ENCODE measurements at regions not wholly inside any gene's neighbourhood (a gene's known extent, or its start where the extent isn't known, plus 50 kb on each side); places are given as distances from the start of the nearest gene placed in this dataset.

- H3K4me3 ChIP-seq (ENCODE audit: low read depth, low read length): no peak overlapping the region
- DNase-seq (ENCODE audit: low read depth): no peak
- TF ChIP-seq CTCF (IDR thresholded peaks at IDR 0.05; ENCODE audit: insufficient read depth, low read depth, low read length): no peak
These were observed 256.0 kb downstream of the TMEM167A start for GRCh38 chr5:82820961-82821845.

DNA sequence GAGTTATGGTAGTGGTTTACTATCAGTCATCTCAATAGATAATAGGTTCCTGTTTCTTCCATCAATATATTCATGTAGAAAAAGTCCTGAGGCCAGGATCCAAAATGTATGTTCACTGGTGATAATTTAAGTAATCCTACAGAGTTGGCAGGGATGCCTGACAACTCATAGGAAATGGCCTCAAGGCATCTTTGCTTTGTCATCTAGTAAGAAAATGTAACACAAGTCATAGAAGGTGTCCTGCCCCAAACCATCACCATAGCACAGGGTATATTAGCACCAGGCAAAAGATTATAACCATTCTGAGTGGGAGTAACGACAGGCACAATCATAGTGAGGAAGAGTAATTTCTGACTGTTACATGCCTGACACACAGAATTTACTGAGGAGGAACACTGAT, 257.0 kb downstream of the TMEM167A start:
- TF ChIP-seq CTCF (IDR thresholded peaks at IDR 0.05; ENCODE audit: insufficient read depth, low read depth, low read length): no peak
- H3K4me3 ChIP-seq (ENCODE audit: low read depth, low read length): no peak overlapping the region

GRCh38 chr5:82817897-82818676, 259.1 kb downstream of the TMEM167A start:
- no peak overlapping the region for H3K4me3 ChIP-seq (ENCODE audit: low read depth, low read length)
- no peak for TF ChIP-seq CTCF (IDR thresholded peaks at IDR 0.05; ENCODE audit: insufficient read depth, low read depth, low read length)
- no peak for DNase-seq (ENCODE audit: low read depth)

More for the DNA sequence above, 257.0 kb downstream of the TMEM167A start:
- DNase-seq (ENCODE audit: low read depth): no peak

GRCh38 chr5:82816926-82817325, 260.3 kb downstream of the TMEM167A start:
- H3K4me3 ChIP-seq (ENCODE audit: low read depth, low read length): no peak overlapping the region
- no peak for TF ChIP-seq CTCF (IDR thresholded peaks at IDR 0.05; ENCODE audit: insufficient read depth, low read depth, low read length)
- DNase-seq (ENCODE audit: low read depth): no peak

GRCh38 chr5:82815871-82816270, 261.3 kb downstream of the TMEM167A start:
- no peak overlapping the region for H3K4me3 ChIP-seq (ENCODE audit: low read depth, low read length)
- DNase-seq (ENCODE audit: low read depth): peak; percentile 45
- no peak for TF ChIP-seq CTCF (IDR thresholded peaks at IDR 0.05; ENCODE audit: insufficient read depth, low read depth, low read length)

GRCh38 chr5:82813861-82814260, 263.3 kb downstream of the TMEM167A start:
- no peak for TF ChIP-seq CTCF (IDR thresholded peaks at IDR 0.05; ENCODE audit: insufficient read depth, low read depth, low read length)
- no peak for DNase-seq (ENCODE audit: low read depth)
- no peak overlapping the region for H3K4me3 ChIP-seq (ENCODE audit: low read depth, low read length)
